ENCODE measurements at regions not wholly inside any gene's neighbourhood (a gene's known extent, or its start where the extent isn't known, plus 50 kb on each side); places are given as distances from the start of the nearest gene placed in this dataset.

- Histone ChIP-seq H3K4me1 (ENCODE audit: control insufficient read depth, extremely low read depth, insufficient read depth, low read length) (no peaks in the 10 kb centered on the region), H3K4me3 (replicated peaks in 1 of 3; ENCODE audit: insufficient read depth in 1 of 3, low read depth in 1 of 3, low read length in 3 of 3) (no peak overlapping the region), H3K27ac (ENCODE audit: insufficient read depth, low read depth, low read length) (no peak overlapping the region), H3K36me3 (ENCODE audit: control insufficient read depth in 2 of 2, extremely low read depth in 1 of 2, insufficient read depth in 2 of 2, low read length in 2 of 2) (no peaks in the 10 kb centered on the region), H3K9ac (replicated peaks; ENCODE audit: extremely low read depth, insufficient read depth, low read length) (no peak overlapping the region), H3K4me2 (ENCODE audit: insufficient read depth, low read length) (no peak overlapping the region), H4K20me1 (replicated peaks; ENCODE audit: control insufficient read depth, extremely low read depth, insufficient read depth, low read length) (no peaks in the 10 kb centered on the region), H3K9me3 (replicated peaks; ENCODE audit: control insufficient read depth, insufficient read depth, low read length) (no peaks in the 10 kb centered on the region), H3K9me1 (replicated peaks; ENCODE audit: control insufficient read depth, extremely low read depth, insufficient read depth, low read length) (no peaks in the 10 kb centered on the region), H3K79me2 (ENCODE audit: control insufficient read depth, insufficient read depth, low read length) (no peaks in the 10 kb centered on the region), H2AFZ (ENCODE audit: low read depth, low read length) (no peak overlapping the region), H3K27me3 (ENCODE audit: control insufficient read depth in 2 of 2, insufficient read depth in 2 of 2, low read length in 2 of 2) (peaks cover 9 to 12% of the 10 kb centered on the region in 2 experiments)
- no peak for FAIRE-seq
- dilution Hi-C loops (cut with MboI; ENCODE audit: extremely low pct_ligation_motif_present, low sequenced_read_pairs) (no loop called here), intact Hi-C loops (cut with micrococcal nuclease) (loop anchor here (10.0 kb wide), 1 partner anchor 176 kb away; no protein-coding TSS in a partner anchor)
- no peak for TF ChIP-seq FOS (IDR thresholded peaks at IDR 0.05; ENCODE audit: borderline replicate concordance, insufficient read depth, low read length)
- no peak for TF ChIP-seq GATA2 (IDR thresholded peaks at IDR 0.05; ENCODE audit: insufficient read depth, insufficient read length, low read depth, low read length)
- no peak for TF ChIP-seq JUN (IDR thresholded peaks at IDR 0.05; ENCODE audit: borderline replicate concordance, insufficient read depth, insufficient read length, low read depth)
- TF ChIP-seq MYC (IDR thresholded peaks at IDR 0.05; ENCODE audit: low read depth, low read length): no peak
- no peak for TF ChIP-seq POLR2AphosphoS5 (IDR thresholded peaks at IDR 0.05; ENCODE audit: insufficient read depth, low read depth, low read length)
- TF ChIP-seq MAX (IDR thresholded peaks at IDR 0.05; ENCODE audit: insufficient read depth, insufficient read length): no peak
- ChIA-PET POLR2A (no interaction called here), CTCF (no interaction called here)
- BruUV-seq (replicated peaks): no TSS peak
- DNase-seq (ENCODE audit: low read depth, low spot score): no peak
These were observed 100.3 kb downstream of the EDN3 start for GRCh38 chr20:59400708-59401107.

- Histone ChIP-seq H3K9me3 (replicated peaks; ENCODE audit: control insufficient read depth, insufficient read depth, low read length) (no peaks in the 10 kb centered on the region), H3K4me1 (ENCODE audit: control insufficient read depth, extremely low read depth, insufficient read depth, low read length) (no peaks in the 10 kb centered on the region), H3K9me1 (replicated peaks; ENCODE audit: control insufficient read depth, extremely low read depth, insufficient read depth, low read length) (no peaks in the 10 kb centered on the region), H4K20me1 (replicated peaks; ENCODE audit: control insufficient read depth, extremely low read depth, insufficient read depth, low read length) (no peaks in the 10 kb centered on the region), H3K27me3 (ENCODE audit: control insufficient read depth in 2 of 2, insufficient read depth in 2 of 2, low read length in 2 of 2) (peaks cover 9 to 12% of the 10 kb centered on the region in 2 experiments), H3K9ac (replicated peaks; ENCODE audit: extremely low read depth, insufficient read depth, low read length) (no peak overlapping the region), H3K27ac (ENCODE audit: insufficient read depth, low read depth, low read length) (no peak overlapping the region), H2AFZ (ENCODE audit: low read depth, low read length) (no peak overlapping the region), H3K4me2 (ENCODE audit: insufficient read depth, low read length) (no peak overlapping the region), H3K4me3 (replicated peaks in 1 of 3; ENCODE audit: insufficient read depth in 1 of 3, low read depth in 1 of 3, low read length in 3 of 3) (no peak overlapping the region), H3K79me2 (ENCODE audit: control insufficient read depth, insufficient read depth, low read length) (no peaks in the 10 kb centered on the region), H3K36me3 (ENCODE audit: control insufficient read depth in 2 of 2, extremely low read depth in 1 of 2, insufficient read depth in 2 of 2, low read length in 2 of 2) (no peaks in the 10 kb centered on the region)
- ChIA-PET CTCF (interaction anchor here (0.6 kb wide), 1 partner anchor 315 kb away, joined by 3 read pairs; no protein-coding TSS in a partner anchor), POLR2A (no interaction called here)
- DNase-seq (ENCODE audit: low read depth, low spot score) (no peak), FAIRE-seq (no peak)
- TF ChIP-seq POLR2AphosphoS5 (IDR thresholded peaks at IDR 0.05; ENCODE audit: insufficient read depth, low read depth, low read length) (no peak), CTCF (IDR thresholded peaks at IDR 0.05; ENCODE audit: extremely low read depth in 1 of 2, insufficient read depth in 1 of 2, low read depth in 1 of 2, low read length in 2 of 2) (no peak), GATA2 (IDR thresholded peaks at IDR 0.05; ENCODE audit: insufficient read depth, insufficient read length, low read depth, low read length) (no peak), MAX (IDR thresholded peaks at IDR 0.05; ENCODE audit: insufficient read depth, insufficient read length) (peak; percentile 7), JUN (IDR thresholded peaks at IDR 0.05; ENCODE audit: borderline replicate concordance, insufficient read depth, insufficient read length, low read depth) (no peak), POLR2A (IDR thresholded peaks at IDR 0.05; ENCODE audit: low read depth, low read length) (no peak), EZH2 (IDR thresholded peaks at IDR 0.05; ENCODE audit: borderline replicate concordance, low read depth, low read length, severe bottlenecking) (no peak)
- dilution Hi-C loops (cut with MboI; ENCODE audit: extremely low pct_ligation_motif_present, low sequenced_read_pairs) (no loop called here), intact Hi-C loops (cut with micrococcal nuclease) (loop anchor here (1.0 to 10.0 kb wide), 3 partner anchors 178 to 532 kb away; no protein-coding TSS in a partner anchor)
- no TSS peak for BruUV-seq (replicated peaks)
These were observed 102.3 kb downstream of the EDN3 start for GRCh38 chr20:59402681-59403080.

Data from endothelial cell of umbilical vein (primary cell).